Neutrophil (primary cell): ENCODE measurements at regions not wholly inside any gene's neighbourhood (a gene's known extent, or its start where the extent isn't known, plus 50 kb on each side); places are given as distances from the start of the nearest gene placed in this dataset.

Experiments
- H3K27ac ChIP-seq: fragments of 200-600 bp; sonication (generic); 2 replicates; pipeline ENCODE4 v1.5.1; 2016; ENCODE audit warnings: mild to moderate bottlenecking, moderate library complexity
- H3K27me3 ChIP-seq: fragments of 200-600 bp; sonication (generic); 2 replicates; pipeline ENCODE4 v1.6.0; 2016; ENCODE audit warnings: mild to moderate bottlenecking
- H3K36me3 ChIP-seq: fragments of 200-600 bp; sonication (generic); 2 replicates; pipeline ENCODE4 v1.5.1; 2017
- H3K4me1 ChIP-seq, 2 experiments: fragments of 200-600 bp in 1 of 2; sonication (generic) in 1 of 2; 1 replicate in 1 of 2; 2 replicates in 1 of 2; pipeline versions ENCODE4 v1.5.1 to v1.6.1; 2013 to 2016; ENCODE audit warnings: low read depth in 1 of 2, low read length in 1 of 2, mild to moderate bottlenecking in 1 of 2, moderate library complexity in 1 of 2; ENCODE audit not compliant: control insufficient read depth in 1 of 2, insufficient read depth in 1 of 2
- H3K4me3 ChIP-seq, 2 experiments: fragments of 200-600 bp in 1 of 2; sonication (generic) in 1 of 2; 1 replicate in 1 of 2; 2 replicates in 1 of 2; pipeline ENCODE4 v1.5.1; 2013 to 2016; ENCODE audit warnings: low read depth in 1 of 2, low read length in 1 of 2, mild to moderate bottlenecking in 1 of 2, moderate library complexity in 1 of 2
- H3K9me3 ChIP-seq: fragments of 200-600 bp; sonication (generic); 2 replicates; pipeline ENCODE4 v1.5.1; 2016
- CTCF ChIP-seq: fragments of 200-600 bp; sonication (generic); IDR thresholded peaks from 2 replicates; pipeline ENCODE4 v1.5.1; 2016; ENCODE audit warnings: antibody characterized with exemption

GRCh38 chr11:15667127-15667725, 552.5 kb downstream of the INSC start:
- H3K4me3 ChIP-seq = no peak overlapping the region
- H3K27ac ChIP-seq = no peak overlapping the region
- peaks cover 19% of the 10 kb centered on the region for H3K27me3 ChIP-seq
- no peaks in the 10 kb centered on the region for H3K4me1 ChIP-seq
- no peaks in the 10 kb centered on the region for H3K36me3 ChIP-seq
- H3K9me3 ChIP-seq = no peaks in the 10 kb centered on the region
- no peak for TF ChIP-seq CTCF

- H3K27me3 ChIP-seq = peaks cover 19% of the 10 kb centered on the region
- H3K4me1 ChIP-seq = no peaks in the 10 kb centered on the region
- no peaks in the 10 kb centered on the region for H3K9me3 ChIP-seq
- no peak overlapping the region for H3K4me3 ChIP-seq
- no peak for TF ChIP-seq CTCF
- no peak overlapping the region for H3K27ac ChIP-seq
- H3K36me3 ChIP-seq = no peaks in the 10 kb centered on the region
Observed at GRCh38 chr11:15668718-15669117, 554.0 kb downstream of the INSC start.

GRCh38 chr11:15670520-15671070, 555.9 kb downstream of the INSC start:
- Histone ChIP-seq H3K27ac (no peak overlapping the region), H3K9me3 (no peaks in the 10 kb centered on the region), H3K4me1 (no peaks in the 10 kb centered on the region), H3K36me3 (no peaks in the 10 kb centered on the region), H3K4me3 (no peak overlapping the region), H3K27me3 (peaks cover 21% of the 10 kb centered on the region)
- TF ChIP-seq CTCF = no peak

DNA sequence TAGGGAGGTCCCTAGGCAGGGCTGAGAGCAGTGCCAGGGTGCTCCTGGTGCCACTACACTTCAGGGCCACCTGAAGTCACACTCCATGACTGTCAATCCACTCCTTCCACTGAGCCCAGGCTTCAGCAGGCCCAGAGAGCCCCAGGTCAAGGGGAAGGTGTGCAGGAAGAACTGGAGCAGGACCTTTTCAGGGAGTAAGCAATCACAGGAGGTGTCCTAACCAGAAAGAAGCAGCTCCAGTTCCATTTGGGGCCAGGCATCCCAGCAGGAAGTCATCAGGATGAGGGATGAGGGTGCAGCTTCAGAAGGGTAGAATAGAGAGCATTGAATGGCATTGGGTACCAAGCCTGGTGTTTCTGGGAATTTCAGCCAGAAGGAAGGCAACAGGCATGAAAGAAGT, 556.5 kb downstream of the INSC start:
- H3K36me3 ChIP-seq = no peaks in the 10 kb centered on the region
- no peaks in the 10 kb centered on the region for H3K4me1 ChIP-seq
- no peak overlapping the region for H3K4me3 ChIP-seq
- H3K9me3 ChIP-seq = no peaks in the 10 kb centered on the region
- no peak overlapping the region for H3K27ac ChIP-seq
- no peak for TF ChIP-seq CTCF
- peaks cover 19% of the 10 kb centered on the region for H3K27me3 ChIP-seq

DNA sequence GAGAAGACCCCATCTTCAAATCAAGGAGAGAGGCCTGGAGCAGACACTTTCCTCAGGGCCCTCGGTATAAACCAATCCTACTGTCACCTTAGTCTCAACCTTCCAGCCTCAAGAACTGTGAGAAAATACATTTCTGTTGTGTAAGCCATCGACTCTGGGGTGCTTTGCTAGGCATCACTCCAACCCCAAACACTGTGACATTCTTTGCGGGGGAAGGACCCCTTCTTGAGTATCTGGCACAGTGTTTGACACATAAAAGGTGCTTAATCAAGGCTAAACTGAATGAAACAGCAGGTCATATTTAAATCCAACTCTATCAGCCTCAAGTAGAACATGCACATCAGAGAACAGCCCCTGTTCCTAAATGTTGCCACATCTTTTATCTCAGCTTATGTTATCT, 558.1 kb downstream of the INSC start:
- Histone ChIP-seq H3K9me3 (no peaks in the 10 kb centered on the region), H3K4me1 (no peaks in the 10 kb centered on the region), H3K27ac (no peak overlapping the region), H3K27me3 (peaks cover 19% of the 10 kb centered on the region), H3K36me3 (no peaks in the 10 kb centered on the region), H3K4me3 (no peak overlapping the region)
- no peak for TF ChIP-seq CTCF
